ENCODE measurements at regions not wholly inside any gene's neighbourhood (a gene's known extent, or its start where the extent isn't known, plus 50 kb on each side); places are given as distances from the start of the nearest gene placed in this dataset.
"Not testable (repeated sequence)": the region's sequence is repeated elsewhere in the genome, so short reads cannot be mapped to it uniquely, and the experiment has no call there.

- no peak overlapping the region for H3K27ac Mint-ChIP-seq
- H3K9me3 Mint-ChIP-seq, result no peaks in the 10 kb centered on the region
- no peaks in the 10 kb centered on the region for H3K36me3 Mint-ChIP-seq (ENCODE audit: low read depth)
- intact Hi-C loops (cut with micrococcal nuclease), result no loop called here
- no peaks in the 10 kb centered on the region for H3K4me1 Mint-ChIP-seq
- H3K4me3 Mint-ChIP-seq, result no peak overlapping the region
- no peaks in the 10 kb centered on the region for H3K27me3 Mint-ChIP-seq
- DNase-seq, result no peak
Observed at GRCh38 chr11:90332415-90332814, 109.6 kb upstream of the CHORDC1 start.

- H3K9me3 Mint-ChIP-seq, result no peaks in the 10 kb centered on the region
- no peaks in the 10 kb centered on the region for H3K4me1 Mint-ChIP-seq
- no peak overlapping the region for H3K4me3 Mint-ChIP-seq
- H3K27me3 Mint-ChIP-seq, result no peaks in the 10 kb centered on the region
- H3K27ac Mint-ChIP-seq, result no peak overlapping the region
- intact Hi-C loops (cut with micrococcal nuclease), result no loop called here
- DNase-seq, result no peak
- H3K36me3 Mint-ChIP-seq (ENCODE audit: low read depth), result no peaks in the 10 kb centered on the region
Observed at GRCh38 chr11:90330632-90331031, 107.8 kb upstream of the CHORDC1 start.

GRCh38 chr11:90329043-90329442 is 106.2 kb upstream of the CHORDC1 start:
- H3K27me3 Mint-ChIP-seq, result no peaks in the 10 kb centered on the region
- H3K4me3 Mint-ChIP-seq, result no peak overlapping the region
- no peaks in the 10 kb centered on the region for H3K36me3 Mint-ChIP-seq (ENCODE audit: low read depth)
- DNase-seq, result no peak
- intact Hi-C loops (cut with micrococcal nuclease), result no loop called here
- H3K4me1 Mint-ChIP-seq, result no peaks in the 10 kb centered on the region
- no peak overlapping the region for H3K27ac Mint-ChIP-seq
- no peaks in the 10 kb centered on the region for H3K9me3 Mint-ChIP-seq

GRCh38 chr11:90326647-90327046 is 103.8 kb upstream of the CHORDC1 start:
- DNase-seq, result no peak
- Mint-ChIP-seq H3K9me3 (no peaks in the 10 kb centered on the region), H3K27ac (no peak overlapping the region), H3K27me3 (no peaks in the 10 kb centered on the region), H3K4me3 (no peak overlapping the region), H3K36me3 (ENCODE audit: low read depth) (no peaks in the 10 kb centered on the region), H3K4me1 (no peaks in the 10 kb centered on the region)
- intact Hi-C loops (cut with micrococcal nuclease), result no loop called here

- Mint-ChIP-seq H3K9me3 (peaks cover 4% of the 10 kb centered on the region), H3K36me3 (ENCODE audit: low read depth) (no peaks in the 10 kb centered on the region), H3K4me1 (no peaks in the 10 kb centered on the region), H3K27ac (no peak overlapping the region), H3K4me3 (no peak overlapping the region), H3K27me3 (no peaks in the 10 kb centered on the region)
- no peak for DNase-seq
- intact Hi-C loops (cut with micrococcal nuclease), result no loop called here
Observed at GRCh38 chr11:90323289-90323688, 100.4 kb upstream of the CHORDC1 start.

GRCh38 chr11:90321018-90321417 is 98.2 kb upstream of the CHORDC1 start:
- no peaks in the 10 kb centered on the region for H3K36me3 Mint-ChIP-seq (ENCODE audit: low read depth)
- no peak for DNase-seq
- H3K9me3 Mint-ChIP-seq, result peaks cover 4% of the 10 kb centered on the region
- H3K4me1 Mint-ChIP-seq, result no peaks in the 10 kb centered on the region
- no peak overlapping the region for H3K4me3 Mint-ChIP-seq
- intact Hi-C loops (cut with micrococcal nuclease), result no loop called here
- H3K27ac Mint-ChIP-seq, result no peak overlapping the region
- no peaks in the 10 kb centered on the region for H3K27me3 Mint-ChIP-seq

GRCh38 chr11:90318651-90319050 is 95.8 kb upstream of the CHORDC1 start:
- no peaks in the 10 kb centered on the region for H3K36me3 Mint-ChIP-seq (ENCODE audit: low read depth)
- no peaks in the 10 kb centered on the region for H3K27me3 Mint-ChIP-seq
- H3K9me3 Mint-ChIP-seq, result peaks cover 4% of the 10 kb centered on the region
- intact Hi-C loops (cut with micrococcal nuclease), result no loop called here
- DNase-seq, result no peak
- H3K4me3 Mint-ChIP-seq, result no peak overlapping the region
- H3K27ac Mint-ChIP-seq, result no peak overlapping the region
- H3K4me1 Mint-ChIP-seq, result no peaks in the 10 kb centered on the region

GRCh38 chr11:90310210-90310609 is 87.4 kb upstream of the CHORDC1 start:
- no peak for DNase-seq
- Mint-ChIP-seq H3K36me3 (ENCODE audit: low read depth) (no peaks in the 10 kb centered on the region), H3K4me3 (no peak overlapping the region), H3K4me1 (no peaks in the 10 kb centered on the region), H3K27ac (no peak overlapping the region), H3K9me3 (no peaks in the 10 kb centered on the region), H3K27me3 (no peaks in the 10 kb centered on the region)
- intact Hi-C loops (cut with micrococcal nuclease), result no loop called here

GRCh38 chr11:90309693-90310092 is 86.8 kb upstream of the CHORDC1 start:
- H3K36me3 Mint-ChIP-seq (ENCODE audit: low read depth), result no peaks in the 10 kb centered on the region
- intact Hi-C loops (cut with micrococcal nuclease), result no loop called here
- H3K4me1 Mint-ChIP-seq, result no peaks in the 10 kb centered on the region
- no peak overlapping the region for H3K27ac Mint-ChIP-seq
- H3K4me3 Mint-ChIP-seq, result no peak overlapping the region
- H3K9me3 Mint-ChIP-seq, result no peaks in the 10 kb centered on the region
- no peaks in the 10 kb centered on the region for H3K27me3 Mint-ChIP-seq
- DNase-seq, result no peak

GRCh38 chr11:90294526-90294925 is 71.7 kb upstream of the CHORDC1 start:
- no peaks in the 10 kb centered on the region for H3K4me1 Mint-ChIP-seq
- DNase-seq, result no peak
- H3K36me3 Mint-ChIP-seq (ENCODE audit: low read depth), result no peaks in the 10 kb centered on the region
- no peaks in the 10 kb centered on the region for H3K27me3 Mint-ChIP-seq
- no peak overlapping the region for H3K4me3 Mint-ChIP-seq
- intact Hi-C loops (cut with micrococcal nuclease), result no loop called here
- no peak overlapping the region for H3K27ac Mint-ChIP-seq
- H3K9me3 Mint-ChIP-seq, result peaks cover 3% of the 10 kb centered on the region

GRCh38 chr11:90294091-90294490 is 71.2 kb upstream of the CHORDC1 start:
- no peak for DNase-seq
- Mint-ChIP-seq H3K36me3 (ENCODE audit: low read depth) (no peaks in the 10 kb centered on the region), H3K4me3 (no peak overlapping the region), H3K9me3 (peaks cover 3% of the 10 kb centered on the region), H3K4me1 (no peaks in the 10 kb centered on the region), H3K27me3 (no peaks in the 10 kb centered on the region), H3K27ac (no peak overlapping the region)
- intact Hi-C loops (cut with micrococcal nuclease), result no loop called here

GRCh38 chr11:90288212-90288821 is 65.5 kb upstream of the CHORDC1 start:
- no peak overlapping the region for H3K4me3 Mint-ChIP-seq
- no peaks in the 10 kb centered on the region for H3K4me1 Mint-ChIP-seq
- intact Hi-C loops (cut with micrococcal nuclease), result loop anchor here (1.0 kb wide), 1 partner anchor 171 kb away; no protein-coding TSS in a partner anchor
- H3K9me3 Mint-ChIP-seq, result no peaks in the 10 kb centered on the region
- no peaks in the 10 kb centered on the region for H3K27me3 Mint-ChIP-seq
- H3K27ac Mint-ChIP-seq, result no peak overlapping the region
- no peak for DNase-seq
- H3K36me3 Mint-ChIP-seq (ENCODE audit: low read depth), result no peaks in the 10 kb centered on the region

- Mint-ChIP-seq H3K4me3 (no peak overlapping the region), H3K9me3 (no peaks in the 10 kb centered on the region), H3K27ac (no peak overlapping the region), H3K36me3 (ENCODE audit: low read depth) (no peaks in the 10 kb centered on the region), H3K27me3 (no peaks in the 10 kb centered on the region), H3K4me1 (no peaks in the 10 kb centered on the region)
- intact Hi-C loops (cut with micrococcal nuclease), result no loop called here
- no peak for DNase-seq
Observed at GRCh38 chr11:90286640-90287039, 63.8 kb upstream of the CHORDC1 start.

- Mint-ChIP-seq H3K36me3 (ENCODE audit: low read depth) (no peaks in the 10 kb centered on the region), H3K9me3 (no peaks in the 10 kb centered on the region), H3K4me3 (no peak overlapping the region), H3K27ac (no peak overlapping the region), H3K4me1 (no peaks in the 10 kb centered on the region), H3K27me3 (no peaks in the 10 kb centered on the region)
- intact Hi-C loops (cut with micrococcal nuclease), result no loop called here
- DNase-seq, result no peak
Observed at GRCh38 chr11:90284171-90284570, 61.3 kb upstream of the CHORDC1 start.

GRCh38 chr11:90282551-90283071 is 59.8 kb upstream of the CHORDC1 start:
- H3K27me3 Mint-ChIP-seq; H3K4me3 Mint-ChIP-seq; DNase-seq; H3K9me3 Mint-ChIP-seq; H3K27ac Mint-ChIP-seq; H3K4me1 Mint-ChIP-seq; intact Hi-C loops (cut with micrococcal nuclease); H3K36me3 Mint-ChIP-seq (ENCODE audit: low read depth): not testable (repeated sequence)

Data from activated CD4-positive, alpha-beta T cell treated with anti-CD3 and anti-CD28 coated beads, Interleukin-2, amount 10 ng/mL, durations not matched to agents 24 days and 14 days (primary cell).